22Rv1 (cell line): ENCODE measurements at regions not wholly inside any gene's neighbourhood (a gene's known extent, or its start where the extent isn't known, plus 50 kb on each side); places are given as distances from the start of the nearest gene placed in this dataset.
A peak's percentile ranks its signal among the peaks of the same experiment; 100 is the strongest.
"Not testable (repeated sequence)": the region's sequence is repeated elsewhere in the genome, so short reads cannot be mapped to it uniquely, and the experiment has no call there.

Source experiments
- H3K27ac ChIP-seq: fragments of 450-650 bp; 2 replicates; pipeline ENCODE4 v1.5.1; 2017
- ZFX ChIP-seq: fragments of 450-650 bp; IDR thresholded peaks from 2 replicates; pipeline ENCODE4 v1.6.1; 2017; ENCODE audit warnings: antibody characterized with exemption, borderline replicate concordance
- TF ChIP-seq, protein P1 (sequence below): fragments of 450-650 bp; IDR thresholded peaks from 2 replicates; pipeline ENCODE4 v1.5.1; 2017; ENCODE audit warnings: mild to moderate bottlenecking

DNA sequence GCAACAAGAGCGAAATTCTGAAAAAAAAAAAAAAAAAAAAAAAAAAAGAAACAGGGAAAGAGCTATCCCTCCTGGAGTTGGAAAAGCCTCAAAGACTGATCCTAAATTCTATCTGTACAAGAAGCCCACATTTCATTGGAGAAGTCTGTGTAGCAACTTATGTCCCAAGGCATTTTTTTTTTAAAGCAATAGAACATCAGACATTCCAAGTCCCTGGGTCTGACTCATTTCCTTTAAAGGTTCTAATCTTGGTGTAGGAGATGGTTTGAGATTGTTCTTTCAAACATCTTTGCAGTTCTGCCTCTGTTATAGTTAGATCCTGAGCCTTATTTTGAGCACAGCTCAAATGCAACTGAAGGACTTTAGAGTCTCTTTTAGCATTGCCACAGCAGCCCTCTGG is 706.5 kb upstream of the MIR17HG start:
- no peak for TF ChIP-seq ZFX
- TF ChIP-seq, protein P1, sequence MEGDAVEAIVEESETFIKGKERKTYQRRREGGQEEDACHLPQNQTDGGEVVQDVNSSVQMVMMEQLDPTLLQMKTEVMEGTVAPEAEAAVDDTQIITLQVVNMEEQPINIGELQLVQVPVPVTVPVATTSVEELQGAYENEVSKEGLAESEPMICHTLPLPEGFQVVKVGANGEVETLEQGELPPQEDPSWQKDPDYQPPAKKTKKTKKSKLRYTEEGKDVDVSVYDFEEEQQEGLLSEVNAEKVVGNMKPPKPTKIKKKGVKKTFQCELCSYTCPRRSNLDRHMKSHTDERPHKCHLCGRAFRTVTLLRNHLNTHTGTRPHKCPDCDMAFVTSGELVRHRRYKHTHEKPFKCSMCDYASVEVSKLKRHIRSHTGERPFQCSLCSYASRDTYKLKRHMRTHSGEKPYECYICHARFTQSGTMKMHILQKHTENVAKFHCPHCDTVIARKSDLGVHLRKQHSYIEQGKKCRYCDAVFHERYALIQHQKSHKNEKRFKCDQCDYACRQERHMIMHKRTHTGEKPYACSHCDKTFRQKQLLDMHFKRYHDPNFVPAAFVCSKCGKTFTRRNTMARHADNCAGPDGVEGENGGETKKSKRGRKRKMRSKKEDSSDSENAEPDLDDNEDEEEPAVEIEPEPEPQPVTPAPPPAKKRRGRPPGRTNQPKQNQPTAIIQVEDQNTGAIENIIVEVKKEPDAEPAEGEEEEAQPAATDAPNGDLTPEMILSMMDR: no peak
- no peak overlapping the region for H3K27ac ChIP-seq

DNA sequence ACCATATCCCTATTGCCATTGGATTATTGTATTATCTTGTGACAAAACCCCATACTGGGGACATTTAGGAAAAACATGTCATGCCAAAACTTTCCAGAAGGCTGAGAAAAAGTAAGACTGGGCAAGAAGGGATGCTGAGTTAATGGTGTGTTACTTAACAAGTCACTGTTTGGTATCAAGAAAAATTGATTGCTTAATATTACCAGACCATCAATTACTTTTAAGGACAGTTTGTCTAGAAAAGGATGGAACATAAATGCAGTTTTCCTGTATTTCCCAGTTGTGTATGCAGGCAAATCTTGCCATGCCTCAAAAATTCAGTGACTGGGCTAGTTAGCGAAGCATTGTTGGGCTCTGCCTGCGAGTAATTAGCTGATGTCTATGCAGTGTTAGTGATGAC is 705.6 kb upstream of the MIR17HG start:
- H3K27ac ChIP-seq: no peak overlapping the region
- TF ChIP-seq ZFX: no peak
- TF ChIP-seq, protein P1: no peak

DNA sequence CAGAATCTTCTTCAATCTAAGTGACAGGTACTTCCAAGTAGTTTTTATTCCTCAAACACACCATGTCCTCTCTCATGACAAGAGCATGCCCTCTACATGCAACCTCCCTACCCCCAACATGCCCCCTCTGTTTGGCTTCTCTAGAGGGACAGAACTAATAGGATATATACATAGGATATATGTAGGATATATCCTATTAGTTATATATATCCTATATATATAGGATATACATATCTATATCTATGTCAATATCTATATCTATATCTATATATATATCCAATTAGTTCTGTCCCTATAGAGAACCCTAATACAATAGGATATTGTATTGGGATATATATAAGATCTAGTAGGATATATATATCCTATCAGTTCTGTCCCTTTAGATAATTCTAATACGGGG is 701.9 kb upstream of the MIR17HG start:
- no peak overlapping the region for H3K27ac ChIP-seq
- TF ChIP-seq, protein P1: no peak
- no peak for TF ChIP-seq ZFX

DNA sequence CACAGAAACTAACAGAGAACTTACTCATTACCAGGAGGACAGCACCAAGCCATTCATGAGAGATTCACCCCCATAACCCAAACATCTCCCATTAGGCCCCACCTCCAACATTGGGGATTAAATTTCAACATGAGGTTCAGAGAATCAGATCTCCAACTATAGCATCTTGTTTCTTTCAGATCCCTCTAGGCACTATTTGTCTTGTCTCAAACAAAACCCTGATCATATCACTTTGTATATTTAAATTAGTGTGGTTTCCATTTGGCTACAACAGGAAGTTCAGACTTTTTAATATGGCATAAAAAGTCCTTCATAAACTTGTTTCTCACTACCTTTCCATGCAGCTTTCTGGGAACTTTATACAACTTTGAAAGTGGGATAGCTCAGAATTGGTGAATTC is 699.0 kb upstream of the MIR17HG start:
- peak overlapping the region; percentile 50 for H3K27ac ChIP-seq
- TF ChIP-seq ZFX: no peak
- TF ChIP-seq, protein P1: no peak

DNA sequence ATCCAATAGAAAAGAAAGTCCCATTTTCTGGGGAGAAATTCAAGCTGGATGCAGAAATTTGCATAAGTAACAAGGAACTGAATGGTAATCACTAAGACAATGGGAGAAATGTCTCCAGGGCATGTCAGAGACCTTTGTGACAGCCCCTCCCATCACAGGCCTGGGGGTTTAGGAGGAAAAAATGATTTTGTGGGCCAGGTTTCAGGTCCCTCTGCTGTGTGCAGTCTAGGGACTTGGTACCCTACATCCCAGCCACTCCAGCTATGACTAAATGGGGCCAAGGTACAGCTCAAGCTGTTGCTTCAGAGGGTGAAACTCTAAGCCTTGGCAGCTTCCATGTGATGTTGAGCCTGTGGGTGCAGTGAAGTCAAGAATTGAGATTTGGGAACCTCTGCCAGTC is 695.5 kb upstream of the MIR17HG start:
- no peak for TF ChIP-seq ZFX
- TF ChIP-seq, protein P1: no peak
- no peak overlapping the region for H3K27ac ChIP-seq

DNA sequence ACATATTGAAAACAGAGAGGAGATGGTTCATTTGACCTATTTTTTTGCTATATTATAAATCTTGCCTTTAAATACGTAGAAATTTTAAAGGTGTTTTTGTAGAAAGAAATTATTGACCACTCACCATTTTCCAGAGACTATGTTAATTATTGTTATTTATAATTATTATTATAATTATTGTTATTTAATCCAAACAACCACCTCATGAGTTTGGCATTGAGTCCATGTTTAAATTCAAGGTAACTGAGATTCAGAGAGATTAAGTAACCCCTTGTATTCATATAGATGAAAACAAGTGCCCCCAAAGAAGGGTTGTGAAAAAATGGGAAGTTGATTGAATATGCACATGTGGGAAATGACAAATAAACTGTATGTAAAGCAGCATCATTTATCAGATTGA is 692.5 kb upstream of the MIR17HG start:
- H3K27ac ChIP-seq: no peak overlapping the region
- TF ChIP-seq ZFX: no peak
- TF ChIP-seq, protein P1: no peak

DNA sequence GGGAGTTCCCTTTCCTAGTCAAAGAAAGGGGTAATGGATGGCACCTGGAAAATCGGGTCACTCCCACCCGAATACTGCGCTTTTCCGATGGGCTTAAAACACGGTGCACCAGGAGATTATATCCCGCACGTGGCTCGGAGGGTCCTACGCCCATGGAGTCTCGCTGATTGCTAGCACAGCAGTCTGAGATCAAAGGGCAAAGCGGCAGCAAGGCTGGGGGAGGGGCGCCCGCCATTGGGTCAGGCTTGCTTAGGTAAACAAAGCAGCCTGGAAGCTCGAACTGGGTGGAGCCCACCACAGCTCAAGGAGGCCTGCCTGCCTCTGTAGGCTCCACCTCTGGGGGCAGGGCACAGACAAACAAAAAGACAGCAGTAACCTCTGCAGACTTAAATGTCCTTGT is 683.3 kb upstream of the MIR17HG start:
- not testable (repeated sequence) for H3K27ac ChIP-seq

DNA sequence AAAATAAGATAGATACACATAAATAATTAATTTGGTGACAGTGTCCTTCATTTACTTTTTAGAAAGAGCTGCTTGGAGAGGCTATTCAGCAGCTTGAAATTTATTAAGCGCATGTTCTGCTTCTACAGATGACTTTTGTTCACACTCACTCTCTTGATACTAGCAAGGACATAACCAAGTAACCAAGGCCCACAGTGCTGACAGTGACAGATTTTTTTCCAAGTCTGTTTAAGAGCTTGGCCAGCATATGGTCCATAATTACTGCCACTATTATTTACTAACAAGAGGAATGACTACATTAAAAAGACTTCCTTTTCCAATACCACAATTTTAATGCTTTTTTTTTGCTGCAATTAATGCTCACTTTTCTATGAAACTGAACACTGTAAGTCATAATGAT is 673.7 kb upstream of the MIR17HG start:
- H3K27ac ChIP-seq: no peak overlapping the region
- TF ChIP-seq ZFX: no peak
- TF ChIP-seq, protein P1: no peak
